SK-N-MC (cell line): ENCODE measurements at regions not wholly inside any gene's neighbourhood (a gene's known extent, or its start where the extent isn't known, plus 50 kb on each side); places are given as distances from the start of the nearest gene placed in this dataset.

Source experiments
- EZH2 ChIP-seq: fragments of 200-600 bp; sonication (generic); IDR thresholded peaks from one replicate; pipeline ENCODE4 v1.6.1; 2017; ENCODE audit warnings: antibody characterized with exemption
- POLR2AphosphoS5 ChIP-seq: IDR thresholded peaks from 2 replicates; pipeline ENCODE4 v1.6.1; 2012; ENCODE audit warnings: mild to moderate bottlenecking, low read depth, low read length, borderline replicate concordance

- no peak for TF ChIP-seq POLR2AphosphoS5
- no peak for TF ChIP-seq EZH2
These were observed 472.4 kb downstream of the ATP23 start for GRCh38 chr12:58413794-58414193.
